ENCODE measurements at regions not wholly inside any gene's neighbourhood (a gene's known extent, or its start where the extent isn't known, plus 50 kb on each side); places are given as distances from the start of the nearest gene placed in this dataset.

GRCh38 chr4:185894481-185894880, 82.5 kb upstream of the SORBS2 start:
- DNase-seq, result no peak

GRCh38 chr4:185895351-185895750, 83.4 kb upstream of the SORBS2 start:
- no peak for DNase-seq

GRCh38 chr4:185895866-185896265, 83.9 kb upstream of the SORBS2 start:
- DNase-seq, result no peak

- DNase-seq, result no peak
Observed at GRCh38 chr4:185896817-185897488, 85.0 kb upstream of the SORBS2 start.

- no peak for DNase-seq
Observed at GRCh38 chr4:185898413-185898812, 86.4 kb upstream of the SORBS2 start.

GRCh38 chr4:185899833-185900232, 87.8 kb upstream of the SORBS2 start:
- no peak for DNase-seq

GRCh38 chr4:185902654-185903053, 90.7 kb upstream of the SORBS2 start:
- no peak for DNase-seq

GRCh38 chr4:185903205-185903604, 91.2 kb upstream of the SORBS2 start:
- DNase-seq, result no peak

GRCh38 chr4:185904381-185904780, 92.4 kb upstream of the SORBS2 start:
- DNase-seq, result no peak

GRCh38 chr4:185909972-185910371, 98.0 kb upstream of the SORBS2 start:
- DNase-seq, result no peak

GRCh38 chr4:185911556-185912064, 99.6 kb upstream of the SORBS2 start:
- no peak for DNase-seq

- DNase-seq, result peak; percentile 45
Observed at GRCh38 chr4:185912779-185913178, 100.8 kb upstream of the SORBS2 start.

GRCh38 chr4:185914583-185915199, 102.7 kb upstream of the SORBS2 start:
- peak; percentile 92 for DNase-seq

- no peak for DNase-seq
Observed at GRCh38 chr4:185915271-185915670, 103.3 kb upstream of the SORBS2 start.

GRCh38 chr4:185915817-185916216, 103.8 kb upstream of the SORBS2 start:
- DNase-seq, result no peak

GRCh38 chr4:185916231-185916630, 104.2 kb upstream of the SORBS2 start:
- no peak for DNase-seq

- no peak for DNase-seq
Observed at GRCh38 chr4:185916683-185917082, 104.7 kb upstream of the SORBS2 start.

GRCh38 chr4:185919107-185919506, 107.1 kb upstream of the SORBS2 start:
- no peak for DNase-seq

- peak; percentile 8 for DNase-seq
Observed at GRCh38 chr4:185920171-185920570, 108.2 kb upstream of the SORBS2 start.

GRCh38 chr4:185920691-185921260, 108.8 kb upstream of the SORBS2 start:
- no peak for DNase-seq

GRCh38 chr4:185921583-185922555, 109.9 kb upstream of the SORBS2 start:
- DNase-seq, result peak; percentile 73

- no peak for DNase-seq
Observed at GRCh38 chr4:185924458-185925044, 112.6 kb upstream of the SORBS2 start.

- DNase-seq, result no peak
Observed at GRCh38 chr4:185925910-185926360, 113.9 kb upstream of the SORBS2 start.
